HAP-1 (cell line): ENCODE measurements at regions not wholly inside any gene's neighbourhood (a gene's known extent, or its start where the extent isn't known, plus 50 kb on each side); places are given as distances from the start of the nearest gene placed in this dataset.

Experiments used
- DNase-seq, 2 experiments: peaks; one replicate each; pipeline ENCODE4 v3.0.0-alpha.2; 2016 to 2020; ENCODE audit warnings: low spot score in 2 of 2
- H3K27me3 ChIP-seq: fragments of 250-450 bp; sonication (Bioruptor Pico); 2 replicates; pipeline ENCODE4 v1.5.1; 2020; ENCODE audit warnings: low read depth, mild to moderate bottlenecking, moderate library complexity
- H3K36me3 ChIP-seq: fragments of 250-450 bp; sonication (Bioruptor Pico); replicated peaks from 2 replicates; pipeline ENCODE4 v1.5.1; 2020; ENCODE audit warnings: mild to moderate bottlenecking
- H3K4me1 ChIP-seq: fragments of 250-450 bp; sonication (Bioruptor Pico); 2 replicates; pipeline ENCODE4 v1.5.1; 2020; ENCODE audit warnings: mild to moderate bottlenecking
- H3K4me3 ChIP-seq: fragments of 250-450 bp; sonication (Bioruptor Pico); 2 replicates; pipeline ENCODE4 v1.5.1; 2020; ENCODE audit warnings: mild to moderate bottlenecking, moderate library complexity
- H3K9me3 ChIP-seq: fragments of 250-450 bp; sonication (Bioruptor Pico); 2 replicates; pipeline ENCODE4 v1.5.1; 2020; ENCODE audit warnings: mild to moderate bottlenecking, moderate library complexity
- in situ Hi-C: fragments of 300-500 bp; cut with MboI; formaldehyde crosslinking; loops from 3 replicates; pipeline ENCODE4 v1.14.3; 2020; ENCODE audit warnings: low sequenced_read_pairs, inconsistent platforms, mixed read lengths

GRCh38 chr2:128789221-128789620, 470.6 kb upstream of the HS6ST1 start:
- in situ Hi-C loops, result no loop called here
- no peak overlapping the region for H3K4me3 ChIP-seq

GRCh38 chr2:128789776-128790455, 471.2 kb upstream of the HS6ST1 start:
- Histone ChIP-seq H3K9me3 (no peaks in the 10 kb centered on the region), H3K27me3 (no peaks in the 10 kb centered on the region), H3K36me3 (no peaks in the 10 kb centered on the region), H3K4me1 (no peaks in the 10 kb centered on the region), H3K4me3 (no peak overlapping the region)
- in situ Hi-C loops, result no loop called here
- DNase-seq, result no peak

More at GRCh38 chr2:128789221-128789620, 470.6 kb upstream of the HS6ST1 start:
- no peaks in the 10 kb centered on the region for H3K27me3 ChIP-seq
- DNase-seq, result no peak
- H3K9me3 ChIP-seq, result no peaks in the 10 kb centered on the region
- H3K36me3 ChIP-seq, result no peaks in the 10 kb centered on the region
- no peaks in the 10 kb centered on the region for H3K4me1 ChIP-seq

GRCh38 chr2:128790541-128791001, 471.9 kb upstream of the HS6ST1 start:
- Histone ChIP-seq H3K9me3 (no peaks in the 10 kb centered on the region), H3K27me3 (no peaks in the 10 kb centered on the region), H3K4me3 (no peak overlapping the region), H3K4me1 (no peaks in the 10 kb centered on the region), H3K36me3 (no peaks in the 10 kb centered on the region)
- in situ Hi-C loops, result no loop called here
- DNase-seq, result no peak

- H3K4me1 ChIP-seq, result no peaks in the 10 kb centered on the region
- in situ Hi-C loops, result no loop called here
These were observed 472.7 kb upstream of the HS6ST1 start for GRCh38 chr2:128791120-128791984.

GRCh38 chr2:128791985-128792320, 473.3 kb upstream of the HS6ST1 start:
- Histone ChIP-seq H3K4me1 (no peaks in the 10 kb centered on the region), H3K9me3 (no peaks in the 10 kb centered on the region), H3K27me3 (no peaks in the 10 kb centered on the region), H3K4me3 (no peak overlapping the region), H3K36me3 (no peaks in the 10 kb centered on the region)
- in situ Hi-C loops, result no loop called here
- no peak for DNase-seq

More at GRCh38 chr2:128791120-128791984, 472.7 kb upstream of the HS6ST1 start:
- H3K36me3 ChIP-seq, result no peaks in the 10 kb centered on the region
- H3K4me3 ChIP-seq, result no peak overlapping the region
- H3K27me3 ChIP-seq, result no peaks in the 10 kb centered on the region
- no peaks in the 10 kb centered on the region for H3K9me3 ChIP-seq
- no peak for DNase-seq

GRCh38 chr2:128792476-128793054, 473.9 kb upstream of the HS6ST1 start:
- no peak for DNase-seq
- Histone ChIP-seq H3K4me1 (no peaks in the 10 kb centered on the region), H3K4me3 (no peak overlapping the region), H3K27me3 (no peaks in the 10 kb centered on the region), H3K9me3 (no peaks in the 10 kb centered on the region), H3K36me3 (no peaks in the 10 kb centered on the region)
- in situ Hi-C loops, result no loop called here

- no peak for DNase-seq
- H3K9me3 ChIP-seq, result no peaks in the 10 kb centered on the region
- no peaks in the 10 kb centered on the region for H3K27me3 ChIP-seq
- no peaks in the 10 kb centered on the region for H3K4me1 ChIP-seq
- H3K36me3 ChIP-seq, result no peaks in the 10 kb centered on the region
- in situ Hi-C loops, result no loop called here
- no peak overlapping the region for H3K4me3 ChIP-seq
These were observed 474.7 kb upstream of the HS6ST1 start for GRCh38 chr2:128793404-128793803.

- H3K9me3 ChIP-seq, result no peaks in the 10 kb centered on the region
- in situ Hi-C loops, result no loop called here
These were observed 475.6 kb upstream of the HS6ST1 start for GRCh38 chr2:128794285-128794684.

GRCh38 chr2:128796321-128796720, 477.7 kb upstream of the HS6ST1 start:
- no peak for DNase-seq
- Histone ChIP-seq H3K4me3 (no peak overlapping the region), H3K9me3 (no peaks in the 10 kb centered on the region), H3K4me1 (no peaks in the 10 kb centered on the region), H3K27me3 (no peaks in the 10 kb centered on the region), H3K36me3 (no peaks in the 10 kb centered on the region)
- in situ Hi-C loops, result no loop called here

More at GRCh38 chr2:128794285-128794684, 475.6 kb upstream of the HS6ST1 start:
- no peak overlapping the region for H3K4me3 ChIP-seq
- H3K36me3 ChIP-seq, result no peaks in the 10 kb centered on the region
- no peaks in the 10 kb centered on the region for H3K27me3 ChIP-seq
- DNase-seq, result no peak
- no peaks in the 10 kb centered on the region for H3K4me1 ChIP-seq

GRCh38 chr2:128797092-128797491, 478.4 kb upstream of the HS6ST1 start:
- Histone ChIP-seq H3K27me3 (no peaks in the 10 kb centered on the region), H3K9me3 (no peaks in the 10 kb centered on the region), H3K4me3 (no peak overlapping the region), H3K36me3 (no peaks in the 10 kb centered on the region), H3K4me1 (no peaks in the 10 kb centered on the region)
- DNase-seq, result no peak
- in situ Hi-C loops, result no loop called here

- in situ Hi-C loops, result no loop called here
- H3K4me3 ChIP-seq, result no peak overlapping the region
These were observed 478.9 kb upstream of the HS6ST1 start for GRCh38 chr2:128797533-128797932.

GRCh38 chr2:128797937-128798336, 479.3 kb upstream of the HS6ST1 start:
- H3K27me3 ChIP-seq, result no peaks in the 10 kb centered on the region
- no peak overlapping the region for H3K4me3 ChIP-seq
- no peaks in the 10 kb centered on the region for H3K9me3 ChIP-seq
- no peaks in the 10 kb centered on the region for H3K4me1 ChIP-seq
- H3K36me3 ChIP-seq, result no peaks in the 10 kb centered on the region
- in situ Hi-C loops, result no loop called here
- no peak for DNase-seq

More at GRCh38 chr2:128797533-128797932, 478.9 kb upstream of the HS6ST1 start:
- no peaks in the 10 kb centered on the region for H3K4me1 ChIP-seq
- H3K9me3 ChIP-seq, result no peaks in the 10 kb centered on the region
- H3K27me3 ChIP-seq, result no peaks in the 10 kb centered on the region
- no peak for DNase-seq
- H3K36me3 ChIP-seq, result no peaks in the 10 kb centered on the region

- in situ Hi-C loops, result no loop called here
- DNase-seq, result no peak
- Histone ChIP-seq H3K4me3 (no peak overlapping the region), H3K36me3 (no peaks in the 10 kb centered on the region), H3K9me3 (no peaks in the 10 kb centered on the region), H3K4me1 (no peaks in the 10 kb centered on the region), H3K27me3 (no peaks in the 10 kb centered on the region)
These were observed 480.0 kb upstream of the HS6ST1 start for GRCh38 chr2:128798502-128799283.
